ENCODE measurements at regions not wholly inside any gene's neighbourhood (a gene's known extent, or its start where the extent isn't known, plus 50 kb on each side); places are given as distances from the start of the nearest gene placed in this dataset.

- DNase-seq (ENCODE audit: low read depth in 1 of 2, low spot score in 1 of 2) = no peak
- no peaks in the 10 kb centered on the region for H3K9me3 ChIP-seq (ENCODE audit: low read depth)
- H3K36me3 ChIP-seq = no peaks in the 10 kb centered on the region
- TF ChIP-seq, protein P1, sequence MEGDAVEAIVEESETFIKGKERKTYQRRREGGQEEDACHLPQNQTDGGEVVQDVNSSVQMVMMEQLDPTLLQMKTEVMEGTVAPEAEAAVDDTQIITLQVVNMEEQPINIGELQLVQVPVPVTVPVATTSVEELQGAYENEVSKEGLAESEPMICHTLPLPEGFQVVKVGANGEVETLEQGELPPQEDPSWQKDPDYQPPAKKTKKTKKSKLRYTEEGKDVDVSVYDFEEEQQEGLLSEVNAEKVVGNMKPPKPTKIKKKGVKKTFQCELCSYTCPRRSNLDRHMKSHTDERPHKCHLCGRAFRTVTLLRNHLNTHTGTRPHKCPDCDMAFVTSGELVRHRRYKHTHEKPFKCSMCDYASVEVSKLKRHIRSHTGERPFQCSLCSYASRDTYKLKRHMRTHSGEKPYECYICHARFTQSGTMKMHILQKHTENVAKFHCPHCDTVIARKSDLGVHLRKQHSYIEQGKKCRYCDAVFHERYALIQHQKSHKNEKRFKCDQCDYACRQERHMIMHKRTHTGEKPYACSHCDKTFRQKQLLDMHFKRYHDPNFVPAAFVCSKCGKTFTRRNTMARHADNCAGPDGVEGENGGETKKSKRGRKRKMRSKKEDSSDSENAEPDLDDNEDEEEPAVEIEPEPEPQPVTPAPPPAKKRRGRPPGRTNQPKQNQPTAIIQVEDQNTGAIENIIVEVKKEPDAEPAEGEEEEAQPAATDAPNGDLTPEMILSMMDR (IDR thresholded peaks at IDR 0.05; ENCODE audit: low read depth, low read length) = no peak
- H3K4me3 ChIP-seq = no peak overlapping the region
- H3K4me1 ChIP-seq (ENCODE audit: low read depth) = no peaks in the 10 kb centered on the region
- H3K27ac ChIP-seq = no peak overlapping the region
- H3K27me3 ChIP-seq = no peaks in the 10 kb centered on the region
Observed at GRCh38 chr16:87185308-87185707, 131.9 kb downstream of the C16orf95 start.

GRCh38 chr16:87185983-87186382, 131.2 kb downstream of the C16orf95 start:
- H3K4me1 ChIP-seq (ENCODE audit: low read depth) = no peaks in the 10 kb centered on the region
- H3K27ac ChIP-seq = no peak overlapping the region
- no peak for DNase-seq (ENCODE audit: low read depth in 1 of 2, low spot score in 1 of 2)
- TF ChIP-seq, protein P1 (IDR thresholded peaks at IDR 0.05; ENCODE audit: low read depth, low read length) = no peak
- no peaks in the 10 kb centered on the region for H3K36me3 ChIP-seq
- H3K9me3 ChIP-seq (ENCODE audit: low read depth) = no peaks in the 10 kb centered on the region
- H3K4me3 ChIP-seq = no peak overlapping the region
- H3K27me3 ChIP-seq = no peaks in the 10 kb centered on the region

DNA sequence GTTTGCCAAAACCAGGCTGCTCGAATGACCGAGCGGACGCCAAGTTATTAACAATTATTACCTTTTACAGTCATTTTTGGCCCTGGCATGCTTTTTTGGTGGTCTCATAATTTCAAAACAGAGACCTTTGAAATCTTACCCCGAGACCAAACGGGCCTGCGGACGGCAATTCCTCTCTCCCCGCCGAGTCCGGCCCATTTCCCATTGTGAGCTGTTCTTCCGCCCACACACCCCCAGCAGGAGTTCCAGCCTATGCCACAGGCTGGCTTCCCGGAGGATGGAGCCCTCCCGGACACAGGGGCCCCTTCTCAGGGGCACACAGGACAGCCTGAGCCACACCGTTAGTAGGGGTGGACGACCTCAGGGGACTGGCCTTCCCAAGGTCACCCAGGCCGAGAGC, 130.7 kb downstream of the C16orf95 start:
- Histone ChIP-seq H3K27ac (no peak overlapping the region), H3K4me1 (ENCODE audit: low read depth) (no peaks in the 10 kb centered on the region), H3K9me3 (ENCODE audit: low read depth) (no peaks in the 10 kb centered on the region), H3K36me3 (no peaks in the 10 kb centered on the region), H3K4me3 (no peak overlapping the region), H3K27me3 (no peaks in the 10 kb centered on the region)
- TF ChIP-seq, protein P1 (IDR thresholded peaks at IDR 0.05; ENCODE audit: low read depth, low read length) = no peak
- no peak for DNase-seq (ENCODE audit: low read depth in 1 of 2, low spot score in 1 of 2)

DNA sequence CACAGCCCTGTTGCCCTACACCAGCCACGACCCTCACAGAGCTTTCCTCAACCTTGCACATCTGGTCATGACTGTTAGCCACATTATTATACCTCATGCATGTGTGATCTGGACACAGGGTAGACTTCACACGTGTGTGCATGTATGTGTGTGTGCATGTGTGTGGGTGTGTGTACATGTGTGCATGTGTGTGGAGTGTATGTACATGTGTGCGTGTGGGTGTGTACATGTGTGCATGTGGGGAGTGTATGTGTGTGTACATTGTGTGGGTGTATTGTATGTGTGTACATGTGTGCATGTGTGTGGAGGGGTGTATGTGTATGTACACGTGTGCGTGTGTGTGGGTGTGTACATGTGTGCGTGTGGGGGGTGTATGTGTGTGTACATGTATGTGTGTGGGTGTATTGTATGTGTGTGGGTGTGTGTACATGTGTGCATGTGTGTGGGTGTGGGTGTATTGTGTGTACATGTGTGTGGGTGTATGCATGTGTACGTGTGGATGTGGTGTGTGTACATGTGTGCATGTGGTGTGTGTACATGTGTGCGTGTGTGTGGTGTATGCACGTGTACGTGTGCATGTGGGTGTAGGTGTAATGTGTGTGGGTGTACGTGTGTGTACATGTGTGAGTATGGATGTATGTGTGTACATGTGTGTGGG, 130.2 kb downstream of the C16orf95 start:
- DNase-seq (ENCODE audit: low read depth in 1 of 2, low spot score in 1 of 2) = no peak
- Histone ChIP-seq H3K9me3 (ENCODE audit: low read depth) (no peaks in the 10 kb centered on the region), H3K27me3 (no peaks in the 10 kb centered on the region), H3K27ac (no peak overlapping the region), H3K4me3 (no peak overlapping the region), H3K36me3 (no peaks in the 10 kb centered on the region), H3K4me1 (ENCODE audit: low read depth) (no peaks in the 10 kb centered on the region)
- TF ChIP-seq, protein P1 (IDR thresholded peaks at IDR 0.05; ENCODE audit: low read depth, low read length) = no peak

- Histone ChIP-seq H3K27me3 (no peaks in the 10 kb centered on the region), H3K4me1 (ENCODE audit: low read depth) (no peaks in the 10 kb centered on the region), H3K27ac (no peak overlapping the region), H3K9me3 (ENCODE audit: low read depth) (no peaks in the 10 kb centered on the region), H3K36me3 (no peaks in the 10 kb centered on the region), H3K4me3 (no peak overlapping the region)
- DNase-seq (ENCODE audit: low read depth in 1 of 2, low spot score in 1 of 2) = no peak
- TF ChIP-seq, protein P1 (IDR thresholded peaks at IDR 0.05; ENCODE audit: low read depth, low read length) = no peak
Observed at GRCh38 chr16:87188104-87188503, 129.1 kb downstream of the C16orf95 start.

Data from cardiac muscle cell (in vitro differentiated cells and primary cell).